HEK293 (cell line): ENCODE measurements at regions not wholly inside any gene's neighbourhood (a gene's known extent, or its start where the extent isn't known, plus 50 kb on each side); places are given as distances from the start of the nearest gene placed in this dataset.

Source experiments
- CTCF ChIA-PET: fragments of 350-600 bp; formaldehyde crosslinking; extraction: SDS; loops from one replicate; lab custom pipeline; 2021; ENCODE audit warnings: antibody characterized with exemption; lab: Yijun Ruan, JAX
- POLR2A ChIA-PET: fragments of 300-600 bp; formaldehyde crosslinking; extraction: SDS; loops from one replicate; lab custom pipeline; 2020; ENCODE audit warnings: antibody characterized with exemption, inconsistent platforms; lab: Yijun Ruan, JAX
- H3K27ac ChIP-seq: fragments of 200-500 bp; sonication (Bioruptor generic); 2 replicates; pipeline ENCODE4 v1.5.1; 2014; ENCODE audit warnings: low read depth, low read length, control low read depth, inconsistent platforms; ENCODE audit errors: extremely low read depth
- H3K36me3 ChIP-seq, 2 experiments: fragments of 200-500 bp in 1 of 2; sonication (Bioruptor generic) in 1 of 2; 1 replicate in 1 of 2; 2 replicates in 1 of 2; pipeline ENCODE4 v1.5.1; 2014 to 2017; ENCODE audit warnings: inconsistent platforms in 2 of 2, low read length in 2 of 2; ENCODE audit not compliant: control insufficient read depth in 2 of 2, insufficient read depth in 1 of 2
- H3K4me1 ChIP-seq: fragments of 200-500 bp; sonication (Bioruptor generic); 2 replicates; pipeline ENCODE4 v1.5.1; 2014; ENCODE audit warnings: mild to moderate bottlenecking, low read length, inconsistent platforms; ENCODE audit not compliant: control insufficient read depth, insufficient read depth
- H3K4me3 ChIP-seq: 2 replicates; pipeline ENCODE4 v1.5.1; 2011; ENCODE audit warnings: low read depth, mild to moderate bottlenecking, control low read depth, low read length, moderate library complexity
- H3K9me3 ChIP-seq: fragments of 200-500 bp; sonication (Bioruptor generic); 2 replicates; pipeline ENCODE4 v1.5.1; 2014; ENCODE audit warnings: low read depth, low read length, inconsistent platforms; ENCODE audit not compliant: control insufficient read depth, insufficient read depth
- FEZF1 ChIP-seq: fragments of 450-650 bp; formaldehyde crosslinking; IDR thresholded peaks from 2 replicates; pipeline ENCODE4 v1.5.1; 2016; ENCODE audit warnings: missing biosample characterization, missing genetic modification characterization
- KLF10 ChIP-seq: fragments of 450-650 bp; IDR thresholded peaks from 2 replicates; pipeline ENCODE4 v1.5.1; 2018; ENCODE audit warnings: missing biosample characterization, mild to moderate bottlenecking, missing genetic modification characterization
- MZF1 ChIP-seq: fragments of 450-650 bp; formaldehyde crosslinking; IDR thresholded peaks from 2 replicates; pipeline ENCODE4 v1.5.1; 2017; ENCODE audit warnings: missing biosample characterization, missing genetic modification characterization, borderline replicate concordance
- OSR2 ChIP-seq: fragments of 450-650 bp; formaldehyde crosslinking; IDR thresholded peaks from 2 replicates; pipeline ENCODE4 v1.5.1; 2016; ENCODE audit warnings: missing biosample characterization, missing genetic modification characterization
- OVOL3 ChIP-seq: fragments of 450-650 bp; formaldehyde crosslinking; IDR thresholded peaks from 2 replicates; pipeline ENCODE4 v1.5.1; 2016; ENCODE audit warnings: missing biosample characterization, missing genetic modification characterization
- SP7 ChIP-seq: fragments of 450-650 bp; formaldehyde crosslinking; IDR thresholded peaks from 2 replicates; pipeline ENCODE4 v1.5.1; 2016; ENCODE audit warnings: missing biosample characterization, missing genetic modification characterization
- ZBTB48 ChIP-seq: fragments of 450-650 bp; formaldehyde crosslinking; IDR thresholded peaks from 2 replicates; pipeline ENCODE4 v1.5.1; 2016; ENCODE audit warnings: missing biosample characterization, missing genetic modification characterization
- ZNF133 ChIP-seq: fragments of 450-650 bp; formaldehyde crosslinking; IDR thresholded peaks from 2 replicates; pipeline ENCODE4 v1.5.1; 2016; ENCODE audit warnings: missing biosample characterization, missing genetic modification characterization
- ZNF211 ChIP-seq: fragments of 450-650 bp; formaldehyde crosslinking; IDR thresholded peaks from 2 replicates; pipeline ENCODE4 v1.5.1; 2016; ENCODE audit warnings: low read depth, missing biosample characterization, missing genetic modification characterization
- ZNF302 ChIP-seq: fragments of 450-650 bp; formaldehyde crosslinking; IDR thresholded peaks from 2 replicates; pipeline ENCODE4 v1.5.1; 2016; ENCODE audit warnings: missing biosample characterization, missing genetic modification characterization, low read depth
- ZNF311 ChIP-seq: fragments of 450-650 bp; formaldehyde crosslinking; IDR thresholded peaks from 2 replicates; pipeline ENCODE4 v1.5.1; 2017; ENCODE audit warnings: missing biosample characterization, missing genetic modification characterization, borderline replicate concordance
- ZNF549 ChIP-seq: fragments of 450-650 bp; IDR thresholded peaks from 2 replicates; pipeline ENCODE4 v1.5.1; 2018; ENCODE audit warnings: missing biosample characterization, missing genetic modification characterization, mild to moderate bottlenecking, inconsistent platforms, moderate library complexity
- ZNF626 ChIP-seq: fragments of 450-650 bp; sonication (Bioruptor Pico); formaldehyde crosslinking; IDR thresholded peaks from 2 replicates; pipeline ENCODE4 v1.5.1; 2018; ENCODE audit warnings: missing biosample characterization, missing genetic modification characterization, inconsistent platforms
- ZNF660 ChIP-seq: fragments of 450-650 bp; IDR thresholded peaks from 2 replicates; pipeline ENCODE4 v1.5.1; 2018; ENCODE audit warnings: missing biosample characterization, mild to moderate bottlenecking, missing genetic modification characterization
- ZNF837 ChIP-seq: fragments of 450-650 bp; formaldehyde crosslinking; IDR thresholded peaks from 2 replicates; pipeline ENCODE4 v1.5.1; 2016; ENCODE audit warnings: missing biosample characterization, missing genetic modification characterization
- TF ChIP-seq, protein P1 (sequence below): fragments of 450-650 bp; formaldehyde crosslinking; IDR thresholded peaks from 2 replicates; pipeline ENCODE4 v1.5.1; 2016; ENCODE audit warnings: missing biosample characterization, missing genetic modification characterization
- TF ChIP-seq, protein P2 (sequence below): fragments of 450-650 bp; formaldehyde crosslinking; IDR thresholded peaks from 2 replicates; pipeline ENCODE4 v1.5.1; 2017; ENCODE audit warnings: missing biosample characterization, missing genetic modification characterization
- TF ChIP-seq, protein P3 (sequence below): fragments of 450-650 bp; formaldehyde crosslinking; IDR thresholded peaks from 2 replicates; pipeline ENCODE4 v1.5.1; 2016; ENCODE audit warnings: missing biosample characterization, missing genetic modification characterization
- TF ChIP-seq, protein P4 (sequence below): fragments of 450-650 bp; formaldehyde crosslinking; IDR thresholded peaks from 2 replicates; pipeline ENCODE4 v1.5.1; 2016; ENCODE audit warnings: missing biosample characterization, missing genetic modification characterization, borderline replicate concordance
- TF ChIP-seq, protein P5 (sequence below): fragments of 450-650 bp; formaldehyde crosslinking; IDR thresholded peaks from 2 replicates; pipeline ENCODE4 v1.5.1; 2016; ENCODE audit warnings: missing biosample characterization, missing genetic modification characterization

DNA sequence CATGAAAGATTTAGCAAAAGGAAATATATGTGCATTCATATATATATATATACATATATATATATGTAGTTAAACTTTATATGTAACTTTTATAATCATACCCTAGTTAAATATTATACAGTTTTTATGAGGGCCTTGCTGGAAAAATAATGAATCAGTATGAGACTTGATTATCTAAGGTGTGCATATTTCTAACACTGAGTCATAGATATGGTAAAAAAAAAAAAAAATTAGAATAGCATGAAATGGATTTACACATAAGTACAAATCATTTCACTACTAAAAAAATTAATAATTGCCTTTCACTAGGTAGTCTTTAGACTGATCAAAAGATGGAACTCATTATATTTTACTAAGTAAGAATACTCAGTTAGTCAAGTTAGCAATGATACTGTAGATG lies 51.3 kb upstream of the DST start:
- POLR2A ChIA-PET: no interaction called here

DNA sequence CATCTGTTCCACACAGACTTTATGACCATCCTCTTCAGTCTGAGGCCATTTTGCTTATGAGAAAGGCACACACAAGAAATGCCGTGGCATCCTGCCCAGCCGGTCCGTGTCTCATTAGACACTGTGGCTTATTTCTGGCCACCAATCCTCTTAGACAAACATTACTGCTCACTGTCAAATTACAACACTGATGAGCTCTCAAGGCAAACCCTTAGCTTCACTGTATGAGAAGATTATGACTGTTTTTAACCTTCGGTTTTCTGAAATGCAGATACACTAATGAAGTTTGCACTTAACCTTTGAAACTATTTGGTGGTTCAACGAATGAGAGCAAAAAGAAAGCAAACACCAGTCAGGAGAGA lies 50.5 kb upstream of the DST start:
- CTCF ChIA-PET: interaction anchor here (0.7 to 6.5 kb wide), 13 partner anchors 11 to 366 kb away, joined by 3 to 37 read pairs (median 3); no protein-coding TSS in a partner anchor
- POLR2A ChIA-PET: interaction anchor here (0.7 kb wide), 1 partner anchor 153 kb away, joined by 6 read pairs; no protein-coding TSS in a partner anchor
- Histone ChIP-seq H3K4me1 (peaks cover 29% of the 10 kb centered on the region), H3K4me3 (no peak overlapping the region), H3K27ac (0 out of 2 replicates have a peak overlapping the region, but pooled peaks have one; percentile 8), H3K9me3 (no peaks in the 10 kb centered on the region), H3K36me3 (no peaks in the 10 kb centered on the region)
- TF ChIP-seq OSR2 (tag by site-specific recombination) (peak; percentile 51), ZBTB48 (tag by site-specific recombination) (no peak), ZNF302 (tag by site-specific recombination) (no peak), ZNF211 (tag by site-specific recombination) (no peak), ZNF311 (tag by site-specific recombination) (no peak), ZNF626 (tag by site-specific recombination) (no peak), ZNF837 (no peak), FEZF1 (0 out of 2 replicates have a peak, but pooled peaks have one; percentile 40), ZNF133 (tag by site-specific recombination) (no peak), ZNF660 (tag by site-specific recombination) (no peak), OVOL3 (no peak)
- TF ChIP-seq, protein P1, sequence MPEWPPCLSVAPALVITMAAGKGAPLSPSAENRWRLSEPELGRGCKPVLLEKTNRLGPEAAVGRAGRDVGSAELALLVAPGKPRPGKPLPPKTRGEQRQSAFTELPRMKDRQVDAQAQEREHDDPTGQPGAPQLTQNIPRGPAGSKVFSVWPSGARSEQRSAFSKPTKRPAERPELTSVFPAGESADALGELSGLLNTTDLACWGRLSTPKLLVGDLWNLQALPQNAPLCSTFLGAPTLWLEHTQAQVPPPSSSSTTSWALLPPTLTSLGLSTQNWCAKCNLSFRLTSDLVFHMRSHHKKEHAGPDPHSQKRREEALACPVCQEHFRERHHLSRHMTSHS (tag by site-specific recombination): no peak
- TF ChIP-seq, protein P2, sequence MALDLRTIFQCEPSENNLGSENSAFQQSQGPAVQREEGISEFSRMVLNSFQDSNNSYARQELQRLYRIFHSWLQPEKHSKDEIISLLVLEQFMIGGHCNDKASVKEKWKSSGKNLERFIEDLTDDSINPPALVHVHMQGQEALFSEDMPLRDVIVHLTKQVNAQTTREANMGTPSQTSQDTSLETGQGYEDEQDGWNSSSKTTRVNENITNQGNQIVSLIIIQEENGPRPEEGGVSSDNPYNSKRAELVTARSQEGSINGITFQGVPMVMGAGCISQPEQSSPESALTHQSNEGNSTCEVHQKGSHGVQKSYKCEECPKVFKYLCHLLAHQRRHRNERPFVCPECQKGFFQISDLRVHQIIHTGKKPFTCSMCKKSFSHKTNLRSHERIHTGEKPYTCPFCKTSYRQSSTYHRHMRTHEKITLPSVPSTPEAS (tag by site-specific recombination): 0 out of 2 replicates have a peak, but pooled peaks have one; percentile 15
- TF ChIP-seq, protein P3, sequence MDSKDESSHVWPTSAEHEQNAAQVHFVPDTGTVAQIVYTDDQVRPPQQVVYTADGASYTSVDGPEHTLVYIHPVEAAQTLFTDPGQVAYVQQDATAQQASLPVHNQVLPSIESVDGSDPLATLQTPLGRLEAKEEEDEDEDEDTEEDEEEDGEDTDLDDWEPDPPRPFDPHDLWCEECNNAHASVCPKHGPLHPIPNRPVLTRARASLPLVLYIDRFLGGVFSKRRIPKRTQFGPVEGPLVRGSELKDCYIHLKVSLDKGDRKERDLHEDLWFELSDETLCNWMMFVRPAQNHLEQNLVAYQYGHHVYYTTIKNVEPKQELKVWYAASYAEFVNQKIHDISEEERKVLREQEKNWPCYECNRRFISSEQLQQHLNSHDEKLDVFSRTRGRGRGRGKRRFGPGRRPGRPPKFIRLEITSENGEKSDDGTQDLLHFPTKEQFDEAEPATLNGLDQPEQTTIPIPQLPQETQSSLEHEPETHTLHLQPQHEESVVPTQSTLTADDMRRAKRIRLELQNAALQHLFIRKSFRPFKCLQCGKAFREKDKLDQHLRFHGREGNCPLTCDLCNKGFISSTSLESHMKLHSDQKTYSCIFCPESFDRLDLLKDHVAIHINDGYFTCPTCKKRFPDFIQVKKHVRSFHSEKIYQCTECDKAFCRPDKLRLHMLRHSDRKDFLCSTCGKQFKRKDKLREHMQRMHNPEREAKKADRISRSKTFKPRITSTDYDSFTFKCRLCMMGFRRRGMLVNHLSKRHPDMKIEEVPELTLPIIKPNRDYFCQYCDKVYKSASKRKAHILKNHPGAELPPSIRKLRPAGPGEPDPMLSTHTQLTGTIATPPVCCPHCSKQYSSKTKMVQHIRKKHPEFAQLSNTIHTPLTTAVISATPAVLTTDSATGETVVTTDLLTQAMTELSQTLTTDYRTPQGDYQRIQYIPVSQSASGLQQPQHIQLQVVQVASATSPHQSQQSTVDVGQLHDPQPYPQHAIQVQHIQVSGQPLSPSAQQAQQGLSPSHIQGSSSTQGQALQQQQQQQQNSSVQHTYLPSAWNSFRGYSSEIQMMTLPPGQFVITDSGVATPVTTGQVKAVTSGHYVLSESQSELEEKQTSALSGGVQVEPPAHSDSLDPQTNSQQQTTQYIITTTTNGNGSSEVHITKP (tag by site-specific recombination): no peak
- TF ChIP-seq, protein P4, sequence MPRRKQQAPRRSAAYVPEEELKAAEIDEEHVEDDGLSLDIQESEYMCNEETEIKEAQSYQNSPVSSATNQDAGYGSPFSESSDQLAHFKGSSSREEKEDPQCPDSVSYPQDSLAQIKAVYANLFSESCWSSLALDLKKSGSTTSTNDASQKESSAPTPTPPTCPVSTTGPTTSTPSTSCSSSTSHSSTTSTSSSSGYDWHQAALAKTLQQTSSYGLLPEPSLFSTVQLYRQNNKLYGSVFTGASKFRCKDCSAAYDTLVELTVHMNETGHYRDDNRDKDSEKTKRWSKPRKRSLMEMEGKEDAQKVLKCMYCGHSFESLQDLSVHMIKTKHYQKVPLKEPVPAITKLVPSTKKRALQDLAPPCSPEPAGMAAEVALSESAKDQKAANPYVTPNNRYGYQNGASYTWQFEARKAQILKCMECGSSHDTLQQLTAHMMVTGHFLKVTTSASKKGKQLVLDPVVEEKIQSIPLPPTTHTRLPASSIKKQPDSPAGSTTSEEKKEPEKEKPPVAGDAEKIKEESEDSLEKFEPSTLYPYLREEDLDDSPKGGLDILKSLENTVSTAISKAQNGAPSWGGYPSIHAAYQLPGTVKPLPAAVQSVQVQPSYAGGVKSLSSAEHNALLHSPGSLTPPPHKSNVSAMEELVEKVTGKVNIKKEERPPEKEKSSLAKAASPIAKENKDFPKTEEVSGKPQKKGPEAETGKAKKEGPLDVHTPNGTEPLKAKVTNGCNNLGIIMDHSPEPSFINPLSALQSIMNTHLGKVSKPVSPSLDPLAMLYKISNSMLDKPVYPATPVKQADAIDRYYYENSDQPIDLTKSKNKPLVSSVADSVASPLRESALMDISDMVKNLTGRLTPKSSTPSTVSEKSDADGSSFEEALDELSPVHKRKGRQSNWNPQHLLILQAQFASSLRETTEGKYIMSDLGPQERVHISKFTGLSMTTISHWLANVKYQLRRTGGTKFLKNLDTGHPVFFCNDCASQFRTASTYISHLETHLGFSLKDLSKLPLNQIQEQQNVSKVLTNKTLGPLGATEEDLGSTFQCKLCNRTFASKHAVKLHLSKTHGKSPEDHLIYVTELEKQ (tag by site-specific recombination): no peak

More for the DNA sequence above, 51.3 kb upstream of the DST start:
- Histone ChIP-seq H3K27ac (no peak overlapping the region), H3K9me3 (no peaks in the 10 kb centered on the region), H3K4me1 (peaks cover 28% of the 10 kb centered on the region), H3K4me3 (no peak overlapping the region), H3K36me3 (no peaks in the 10 kb centered on the region)
- TF ChIP-seq, protein P5, sequence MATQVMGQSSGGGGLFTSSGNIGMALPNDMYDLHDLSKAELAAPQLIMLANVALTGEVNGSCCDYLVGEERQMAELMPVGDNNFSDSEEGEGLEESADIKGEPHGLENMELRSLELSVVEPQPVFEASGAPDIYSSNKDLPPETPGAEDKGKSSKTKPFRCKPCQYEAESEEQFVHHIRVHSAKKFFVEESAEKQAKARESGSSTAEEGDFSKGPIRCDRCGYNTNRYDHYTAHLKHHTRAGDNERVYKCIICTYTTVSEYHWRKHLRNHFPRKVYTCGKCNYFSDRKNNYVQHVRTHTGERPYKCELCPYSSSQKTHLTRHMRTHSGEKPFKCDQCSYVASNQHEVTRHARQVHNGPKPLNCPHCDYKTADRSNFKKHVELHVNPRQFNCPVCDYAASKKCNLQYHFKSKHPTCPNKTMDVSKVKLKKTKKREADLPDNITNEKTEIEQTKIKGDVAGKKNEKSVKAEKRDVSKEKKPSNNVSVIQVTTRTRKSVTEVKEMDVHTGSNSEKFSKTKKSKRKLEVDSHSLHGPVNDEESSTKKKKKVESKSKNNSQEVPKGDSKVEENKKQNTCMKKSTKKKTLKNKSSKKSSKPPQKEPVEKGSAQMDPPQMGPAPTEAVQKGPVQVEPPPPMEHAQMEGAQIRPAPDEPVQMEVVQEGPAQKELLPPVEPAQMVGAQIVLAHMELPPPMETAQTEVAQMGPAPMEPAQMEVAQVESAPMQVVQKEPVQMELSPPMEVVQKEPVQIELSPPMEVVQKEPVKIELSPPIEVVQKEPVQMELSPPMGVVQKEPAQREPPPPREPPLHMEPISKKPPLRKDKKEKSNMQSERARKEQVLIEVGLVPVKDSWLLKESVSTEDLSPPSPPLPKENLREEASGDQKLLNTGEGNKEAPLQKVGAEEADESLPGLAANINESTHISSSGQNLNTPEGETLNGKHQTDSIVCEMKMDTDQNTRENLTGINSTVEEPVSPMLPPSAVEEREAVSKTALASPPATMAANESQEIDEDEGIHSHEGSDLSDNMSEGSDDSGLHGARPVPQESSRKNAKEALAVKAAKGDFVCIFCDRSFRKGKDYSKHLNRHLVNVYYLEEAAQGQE (tag by site-specific recombination): no peak
- TF ChIP-seq SP7 (tag by site-specific recombination): no peak
- TF ChIP-seq KLF10: no peak
- no peak for TF ChIP-seq ZNF549
- TF ChIP-seq MZF1: no peak
- CTCF ChIA-PET: interaction anchor here (0.6 to 6.5 kb wide), 9 partner anchors 13 to 333 kb away, joined by 3 to 37 read pairs (median 3); no protein-coding TSS in a partner anchor
